Testis (tissue), 2 donors: ENCODE measurements at regions not wholly inside any gene's neighbourhood (a gene's known extent, or its start where the extent isn't known, plus 50 kb on each side); places are given as distances from the start of the nearest gene placed in this dataset.

Source experiments
- DNase-seq: peaks from one replicate; pipeline ENCODE4 v3.0.0-alpha.2; 2019
- H3K27ac ChIP-seq, 2 donors: fragments of 200-600 bp; sonication (generic); one replicate each; pipeline ENCODE4 v1.5.1; 2019
- H3K27me3 ChIP-seq: fragments of 200-600 bp; sonication (generic); one replicate; pipeline ENCODE4 v1.5.1; 2019
- H3K36me3 ChIP-seq: fragments of 200-600 bp; sonication (generic); one replicate; pipeline ENCODE4 v1.5.1; 2017; ENCODE audit warnings: low read depth; ENCODE audit errors: missing control alignments
- H3K4me1 ChIP-seq: fragments of 200-600 bp; sonication (generic); one replicate; pipeline ENCODE4 v1.5.1; 2019
- H3K4me3 ChIP-seq, 2 donors: fragments of 200-600 bp; sonication (generic); one replicate each; pipeline ENCODE4 v1.5.1; 2017 to 2019
- H3K9me3 ChIP-seq: fragments of 200-600 bp; sonication (generic); one replicate; pipeline ENCODE4 v1.5.1; 2017
- CTCF ChIP-seq, 3 experiments: fragments of 450-650 bp in 2 of 3; fragments of 200-600 bp in 1 of 3; sonication (generic) in 1 of 3; IDR thresholded peaks; one replicate each; pipeline ENCODE4 v1.5.1; 2016 to 2019; ENCODE audit warnings: antibody characterized with exemption in 3 of 3, mild to moderate bottlenecking in 2 of 3, moderate library complexity in 1 of 3
- POLR2A ChIP-seq: fragments of 450-650 bp; IDR thresholded peaks from one replicate; pipeline ENCODE4 v1.6.1; 2017; ENCODE audit warnings: antibody characterized with exemption, mild to moderate bottlenecking, moderate library complexity
- WGBS, 2 donors: methylation state at CpG; one replicate each; pipeline ENCODE4 v1.1.5; 2018; 5-methylcytosine and 5-hydroxymethylcytosine counted together
- intact Hi-C: fragments of 100-400 bp; cut with DNase I; formaldehyde crosslinking; loops from one replicate; pipeline ENCODE4 v1.15.1; 2023; ENCODE audit warnings: low total_unique reads

GRCh38 chr15:100824211-100824610, 55.4 kb upstream of the ALDH1A3 start:
- no peak for DNase-seq
- intact Hi-C loops: no loop called here
- no peaks in the 10 kb centered on the region for H3K9me3 ChIP-seq
- H3K4me3 ChIP-seq: no peak overlapping the region
- TF ChIP-seq POLR2A (no peak), CTCF (IDR thresholded peaks at IDR 0.05) (no peak)
- no peak overlapping the region for H3K27ac ChIP-seq
- no peaks in the 10 kb centered on the region for H3K27me3 ChIP-seq
- no peaks in the 10 kb centered on the region for H3K36me3 ChIP-seq
- no peaks in the 10 kb centered on the region for H3K4me1 ChIP-seq
- 70 to 71% methylated on average over 5 of the region's 5 CpGs for WGBS, 2 donors

- WGBS, 2 donors: 86 to 100% methylated on average over 1 of the region's 1 CpG
These were observed 50.2 kb upstream of the ALDH1A3 start for GRCh38 chr15:100829457-100829856.

More at GRCh38 chr15:100829457-100829856, 50.2 kb upstream of the ALDH1A3 start:
- H3K4me3 ChIP-seq: no peak overlapping the region
- no peaks in the 10 kb centered on the region for H3K9me3 ChIP-seq
- intact Hi-C loops: no loop called here
- H3K27ac ChIP-seq: no peak overlapping the region
- no peaks in the 10 kb centered on the region for H3K27me3 ChIP-seq
- no peak for TF ChIP-seq POLR2A
- TF ChIP-seq CTCF (IDR thresholded peaks at IDR 0.05): no peak
- H3K4me1 ChIP-seq: no peaks in the 10 kb centered on the region
- no peaks in the 10 kb centered on the region for H3K36me3 ChIP-seq
- DNase-seq: no peak
